ENCODE measurements at regions not wholly inside any gene's neighbourhood (a gene's known extent, or its start where the extent isn't known, plus 50 kb on each side); places are given as distances from the start of the nearest gene placed in this dataset.

GRCh38 chr4:119788349-119789266 lies 160.0 kb upstream of the PDE5A start (continued):
- TF ChIP-seq MAX (IDR thresholded peaks at IDR 0.05; ENCODE audit: low read depth, low read length) (no peak), BMI1 (IDR thresholded peaks at IDR 0.05; ENCODE audit: borderline replicate concordance) (no peak), FOXK2 (IDR thresholded peaks at IDR 0.05) (no peak), RELB (IDR thresholded peaks at IDR 0.05; ENCODE audit: low read depth) (no peak), JUND (IDR thresholded peaks at IDR 0.05; ENCODE audit: low read depth, low read length) (no peak)

GRCh38 chr4:119785963-119786362 lies 157.4 kb upstream of the PDE5A start:
- H3K27me3 ChIP-seq (replicated peaks in 1 of 2; ENCODE audit: control insufficient read depth in 2 of 2, insufficient read depth in 2 of 2, low read length in 1 of 2) = no peaks in the 10 kb centered on the region
- SMC1A ChIA-PET (ENCODE audit: uncharacterized antibody, unreplicated experiment) = interaction anchor here (1.3 kb wide), 1 partner anchor 162 kb away, joined by 3 read pairs; no protein-coding TSS in a partner anchor
- no peaks in the 10 kb centered on the region for H4K20me1 ChIP-seq (ENCODE audit: control insufficient read depth, insufficient read depth)
- no peaks in the 10 kb centered on the region for H3K79me2 ChIP-seq (ENCODE audit: control insufficient read depth, insufficient read depth, low read length)
- POLR2A ChIA-PET = no interaction called here
- H2AFZ ChIP-seq (ENCODE audit: control insufficient read depth, low read depth, low read length) = no peak overlapping the region
- intact Hi-C loops (cut with micrococcal nuclease; ENCODE audit: unreplicated experiment) = loop anchor here (1.0 kb wide), 1 partner anchor 157 kb away; no protein-coding TSS in a partner anchor
- RAD21 ChIA-PET (ENCODE audit: unreplicated experiment) = interaction anchor here (1.3 to 2.3 kb wide), 2 partner anchors 132 to 158 kb away, joined by 4 to 16 read pairs; partner anchors contain the start of gene PDE5A
- no peaks in the 10 kb centered on the region for H3K4me1 ChIP-seq (ENCODE audit: control insufficient read depth, insufficient read depth, low read length)
- in situ Hi-C loops (cut with MboI) = no loop called here
- FAIRE-seq (no peak), DNase-seq (ENCODE audit: low read depth, low spot score) (no peak), ATAC-seq (no peak)
- no peak overlapping the region for H3K9ac ChIP-seq (ENCODE audit: control insufficient read depth, insufficient read depth, low read length)
- no peak overlapping the region for H3K4me3 ChIP-seq
- BruUV-seq (replicated peaks) = no TSS peak
- no peaks in the 10 kb centered on the region for H3K36me3 ChIP-seq (ENCODE audit: control insufficient read depth in 2 of 2, insufficient read depth in 2 of 2, low read length in 1 of 2)
- CTCF ChIA-PET = interaction anchor here (1.0 kb wide), 1 partner anchor 9 kb away, joined by 3 read pairs; no protein-coding TSS in a partner anchor
- H3K27ac ChIP-seq (ENCODE audit: control insufficient read depth, insufficient read depth) = no peak overlapping the region
- H3K9me3 ChIP-seq (replicated peaks; ENCODE audit: control insufficient read depth, insufficient read depth, low read length) = no peaks in the 10 kb centered on the region; the same call in 2 of the 3 replicates
- TF ChIP-seq SREBF1 (IDR thresholded peaks at IDR 0.05; ENCODE audit: low read length) = no peak
- TF ChIP-seq SMC3 (IDR thresholded peaks at IDR 0.05; ENCODE audit: borderline replicate concordance, low read length) = peak; percentile 36; the same call in 1 of the 2 replicates
- no peak for TF ChIP-seq IRF3 (IDR thresholded peaks at IDR 0.05)
- no peak for TF ChIP-seq ATF2 (IDR thresholded peaks at IDR 0.05; ENCODE audit: low read length)
- TF ChIP-seq CTCF (IDR thresholded peaks at IDR 0.05 in 2 of 3, conservative IDR thresholded peaks at IDR 0.05 in 1 of 3; ENCODE audit: control insufficient read depth in 2 of 3, extremely low read depth in 1 of 3, insufficient read depth in 1 of 3, low read depth in 3 of 3, low read length in 3 of 3) = peak in 2 of 3 experiments; percentile 15 to 30; a peak in 2 of 6 replicates
- TF ChIP-seq ZSCAN29 (IDR thresholded peaks at IDR 0.05) = no peak
- peak; percentile 37 for TF ChIP-seq RAD21 (IDR thresholded peaks at IDR 0.05; ENCODE audit: insufficient read depth, low read depth, low read length)
- no peak overlapping the region for H3K4me2 ChIP-seq (ENCODE audit: control insufficient read depth, insufficient read depth)

Measured in GM12878 (cell line).